Neural crest cell (in vitro differentiated cells): ENCODE measurements at regions not wholly inside any gene's neighbourhood (a gene's known extent, or its start where the extent isn't known, plus 50 kb on each side); places are given as distances from the start of the nearest gene placed in this dataset.
A peak's percentile ranks its signal among the peaks of the same experiment; 100 is the strongest.

Source experiments
- DNase-seq: peaks from one replicate; pipeline ENCODE4 v3.0.0; 2021; ENCODE audit warnings: low read depth, mixed read lengths, low spot score
- H3K27ac Mint-ChIP-seq: one replicate; pipeline ENCODE4 v1.8.0; 2021; ENCODE audit warnings: mild to moderate bottlenecking, mixed read lengths; ENCODE audit not compliant: unreplicated experiment
- H3K27me3 Mint-ChIP-seq: 2 replicates; pipeline ENCODE4 v1.8.0; 2021; ENCODE audit warnings: low read depth, mild to moderate bottlenecking, mixed read lengths
- H3K36me3 Mint-ChIP-seq: 2 replicates; pipeline ENCODE4 v1.8.0; 2021; ENCODE audit warnings: low read depth, mild to moderate bottlenecking, mixed read lengths
- H3K4me1 Mint-ChIP-seq: 2 replicates; pipeline ENCODE4 v1.8.0; 2021; ENCODE audit warnings: mixed read lengths
- H3K4me3 Mint-ChIP-seq: one replicate; pipeline ENCODE4 v1.8.0; 2021; ENCODE audit warnings: mild to moderate bottlenecking, mixed read lengths
- H3K9me3 Mint-ChIP-seq: 2 replicates; pipeline ENCODE4 v1.8.0; 2021; ENCODE audit warnings: mixed read lengths
- TF ChIP-seq, protein P1 (sequence below): fragments of 200-600 bp; sonication (generic); conservative IDR thresholded peaks from 2 replicates; pipeline ENCODE4 v1.5.0; 2021; ENCODE audit warnings: antibody characterized with exemption, mild to moderate bottlenecking

DNA sequence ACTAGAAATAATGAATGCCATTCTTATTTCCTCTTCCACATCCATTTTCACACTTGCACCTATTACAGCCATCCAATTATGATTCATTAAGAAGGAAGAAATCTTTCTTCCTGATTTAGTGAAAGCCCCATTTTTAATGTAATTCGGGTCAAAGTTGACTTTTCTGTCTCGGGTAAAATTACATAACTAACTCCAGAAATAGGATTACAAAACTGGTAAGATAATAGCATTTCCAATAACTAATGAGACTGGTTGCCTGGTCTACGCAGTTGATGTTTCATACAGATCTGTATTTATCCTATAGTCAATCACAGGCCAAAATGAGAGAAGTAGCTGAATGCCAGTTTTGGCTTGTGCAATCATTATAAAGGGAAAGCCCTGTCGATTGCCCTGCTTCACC, 651.5 kb upstream of the NRP1 start:
- no peak overlapping the region for H3K27ac Mint-ChIP-seq
- peaks cover 22% of the 10 kb centered on the region for H3K4me1 Mint-ChIP-seq
- no peaks in the 10 kb centered on the region for H3K36me3 Mint-ChIP-seq
- DNase-seq: no peak
- TF ChIP-seq, protein P1, sequence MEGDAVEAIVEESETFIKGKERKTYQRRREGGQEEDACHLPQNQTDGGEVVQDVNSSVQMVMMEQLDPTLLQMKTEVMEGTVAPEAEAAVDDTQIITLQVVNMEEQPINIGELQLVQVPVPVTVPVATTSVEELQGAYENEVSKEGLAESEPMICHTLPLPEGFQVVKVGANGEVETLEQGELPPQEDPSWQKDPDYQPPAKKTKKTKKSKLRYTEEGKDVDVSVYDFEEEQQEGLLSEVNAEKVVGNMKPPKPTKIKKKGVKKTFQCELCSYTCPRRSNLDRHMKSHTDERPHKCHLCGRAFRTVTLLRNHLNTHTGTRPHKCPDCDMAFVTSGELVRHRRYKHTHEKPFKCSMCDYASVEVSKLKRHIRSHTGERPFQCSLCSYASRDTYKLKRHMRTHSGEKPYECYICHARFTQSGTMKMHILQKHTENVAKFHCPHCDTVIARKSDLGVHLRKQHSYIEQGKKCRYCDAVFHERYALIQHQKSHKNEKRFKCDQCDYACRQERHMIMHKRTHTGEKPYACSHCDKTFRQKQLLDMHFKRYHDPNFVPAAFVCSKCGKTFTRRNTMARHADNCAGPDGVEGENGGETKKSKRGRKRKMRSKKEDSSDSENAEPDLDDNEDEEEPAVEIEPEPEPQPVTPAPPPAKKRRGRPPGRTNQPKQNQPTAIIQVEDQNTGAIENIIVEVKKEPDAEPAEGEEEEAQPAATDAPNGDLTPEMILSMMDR: no peak
- no peak overlapping the region for H3K4me3 Mint-ChIP-seq
- peaks cover 18% of the 10 kb centered on the region for H3K9me3 Mint-ChIP-seq
- no peaks in the 10 kb centered on the region for H3K27me3 Mint-ChIP-seq

DNA sequence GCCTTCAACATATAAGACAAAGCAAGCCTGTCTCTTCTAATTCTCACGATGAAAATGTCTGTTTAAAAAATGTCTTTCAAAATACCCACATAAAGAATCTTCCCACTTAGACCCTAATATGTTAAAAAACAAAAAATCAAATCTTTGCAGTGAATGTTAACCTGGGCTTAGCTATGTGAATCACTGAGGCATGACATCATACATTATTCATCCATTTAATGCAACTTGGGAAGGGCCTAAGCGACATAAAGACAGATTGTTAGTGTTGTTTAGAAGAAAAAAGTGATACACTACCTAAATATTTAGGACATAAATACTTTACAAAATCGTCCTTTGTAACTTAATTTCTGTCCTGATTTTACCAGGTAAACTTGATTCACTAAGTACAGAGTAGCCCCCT, 648.5 kb upstream of the NRP1 start:
- no peak for DNase-seq
- Mint-ChIP-seq H3K36me3 (no peaks in the 10 kb centered on the region), H3K27me3 (no peaks in the 10 kb centered on the region), H3K9me3 (peaks cover 8% of the 10 kb centered on the region), H3K4me1 (peaks cover 22% of the 10 kb centered on the region), H3K27ac (peak overlapping the region; percentile 5), H3K4me3 (no peak overlapping the region)
- TF ChIP-seq, protein P1: no peak

DNA sequence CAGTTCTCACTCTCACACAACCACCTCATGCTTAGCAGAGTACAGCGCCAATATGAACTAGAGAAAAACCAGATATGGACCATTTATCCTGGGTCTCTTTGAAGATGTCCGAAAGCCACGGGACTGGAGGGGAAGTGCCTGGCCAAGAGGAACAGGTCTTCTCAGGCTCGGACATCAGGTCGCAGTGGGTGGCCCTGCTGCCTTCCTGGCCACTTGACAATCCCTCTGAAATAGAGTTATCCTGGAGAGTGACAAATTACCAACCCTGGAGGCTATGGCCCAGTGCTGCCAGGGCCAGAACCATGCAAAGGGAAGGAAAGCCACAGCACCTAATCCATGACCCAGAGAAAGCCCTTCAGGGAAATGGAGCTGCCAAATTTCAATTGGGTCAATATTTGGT, 646.8 kb upstream of the NRP1 start:
- Mint-ChIP-seq H3K27ac (no peak overlapping the region), H3K4me1 (peaks cover 19% of the 10 kb centered on the region), H3K36me3 (no peaks in the 10 kb centered on the region), H3K4me3 (no peak overlapping the region), H3K9me3 (peaks cover 7% of the 10 kb centered on the region), H3K27me3 (no peaks in the 10 kb centered on the region)
- TF ChIP-seq, protein P1: no peak
- DNase-seq: no peak

DNA sequence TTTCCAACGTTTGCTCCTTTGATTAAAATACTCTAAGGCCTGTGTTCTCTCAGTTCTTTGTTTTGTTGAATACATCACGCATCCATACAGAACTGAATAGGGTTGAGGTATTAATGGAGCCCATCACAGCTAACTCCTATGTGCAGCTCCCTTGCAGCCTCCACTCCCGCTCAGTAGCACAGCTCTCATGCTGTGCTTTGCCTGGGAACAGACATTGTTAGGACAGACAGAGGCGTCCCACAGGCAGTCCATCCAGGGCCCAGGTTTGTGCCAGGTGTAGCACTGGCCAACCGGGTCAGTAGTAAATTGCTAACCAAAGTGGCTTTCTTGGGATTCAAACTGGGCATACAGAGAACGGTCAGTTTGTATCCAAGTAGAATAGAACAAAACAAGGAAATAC, 644.7 kb upstream of the NRP1 start:
- H3K4me3 Mint-ChIP-seq: no peak overlapping the region
- no peaks in the 10 kb centered on the region for H3K27me3 Mint-ChIP-seq
- DNase-seq: no peak
- H3K4me1 Mint-ChIP-seq: peaks cover 9% of the 10 kb centered on the region
- peaks cover 3% of the 10 kb centered on the region for H3K9me3 Mint-ChIP-seq
- H3K27ac Mint-ChIP-seq: no peak overlapping the region
- TF ChIP-seq, protein P1: no peak
- no peaks in the 10 kb centered on the region for H3K36me3 Mint-ChIP-seq

DNA sequence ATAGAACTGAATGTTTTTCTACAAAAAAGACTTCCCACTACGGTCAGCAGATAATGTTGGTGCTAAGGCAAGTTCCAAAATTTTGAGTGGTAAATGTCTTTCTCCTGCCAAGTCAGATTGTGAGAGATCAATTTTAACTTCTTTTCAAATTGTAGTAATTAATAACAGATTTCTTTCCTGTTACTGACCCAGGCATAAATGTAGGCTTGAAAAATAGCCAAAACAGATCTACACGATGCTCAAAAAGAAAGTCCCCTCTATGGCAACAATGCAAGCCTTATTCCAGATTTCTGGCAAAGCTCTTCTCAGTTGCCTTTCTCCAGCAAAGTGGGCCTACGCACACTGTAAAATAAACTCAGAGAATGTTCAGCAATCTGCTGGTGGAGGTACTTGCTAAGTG, 641.0 kb upstream of the NRP1 start:
- Mint-ChIP-seq H3K9me3 (peaks cover 5% of the 10 kb centered on the region), H3K36me3 (no peaks in the 10 kb centered on the region)
- TF ChIP-seq, protein P1: no peak

DNA sequence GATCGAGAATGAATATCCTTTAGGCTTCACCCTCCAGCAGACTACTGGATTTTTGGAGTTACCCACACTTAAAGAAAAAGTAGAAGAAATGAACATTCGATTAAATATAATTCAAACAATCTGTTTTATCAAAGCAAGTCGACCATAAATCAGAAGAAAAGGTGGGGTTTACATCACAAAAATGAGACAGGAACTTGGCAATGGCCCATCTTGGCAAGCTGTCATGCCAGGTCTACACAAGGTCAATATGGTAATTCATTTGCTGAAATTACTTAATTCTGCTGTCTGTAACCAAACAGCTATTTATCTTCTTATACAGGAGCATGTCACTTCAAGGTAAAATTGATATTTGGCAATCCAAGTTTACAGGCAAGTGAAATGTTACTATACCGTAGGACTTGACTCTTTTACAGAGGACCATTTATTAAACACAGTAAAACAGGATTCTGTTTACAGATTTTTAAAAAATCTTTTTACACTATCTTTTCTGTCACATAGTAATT, 640.6 kb upstream of the NRP1 start:
- Mint-ChIP-seq H3K27me3 (no peaks in the 10 kb centered on the region), H3K9me3 (peaks cover 5% of the 10 kb centered on the region), H3K36me3 (no peaks in the 10 kb centered on the region), H3K27ac (no peak overlapping the region), H3K4me1 (no peaks in the 10 kb centered on the region), H3K4me3 (no peak overlapping the region)
- TF ChIP-seq, protein P1: no peak
- DNase-seq: no peak

More for the DNA sequence above, 641.0 kb upstream of the NRP1 start:
- Mint-ChIP-seq H3K4me1 (no peaks in the 10 kb centered on the region), H3K27me3 (no peaks in the 10 kb centered on the region), H3K27ac (no peak overlapping the region), H3K4me3 (no peak overlapping the region)
- DNase-seq: no peak
